ENCODE measurements at regions not wholly inside any gene's neighbourhood (a gene's known extent, or its start where the extent isn't known, plus 50 kb on each side); places are given as distances from the start of the nearest gene placed in this dataset.
"Not testable (repeated sequence)": the region's sequence is repeated elsewhere in the genome, so short reads cannot be mapped to it uniquely, and the experiment has no call there.

DNA sequence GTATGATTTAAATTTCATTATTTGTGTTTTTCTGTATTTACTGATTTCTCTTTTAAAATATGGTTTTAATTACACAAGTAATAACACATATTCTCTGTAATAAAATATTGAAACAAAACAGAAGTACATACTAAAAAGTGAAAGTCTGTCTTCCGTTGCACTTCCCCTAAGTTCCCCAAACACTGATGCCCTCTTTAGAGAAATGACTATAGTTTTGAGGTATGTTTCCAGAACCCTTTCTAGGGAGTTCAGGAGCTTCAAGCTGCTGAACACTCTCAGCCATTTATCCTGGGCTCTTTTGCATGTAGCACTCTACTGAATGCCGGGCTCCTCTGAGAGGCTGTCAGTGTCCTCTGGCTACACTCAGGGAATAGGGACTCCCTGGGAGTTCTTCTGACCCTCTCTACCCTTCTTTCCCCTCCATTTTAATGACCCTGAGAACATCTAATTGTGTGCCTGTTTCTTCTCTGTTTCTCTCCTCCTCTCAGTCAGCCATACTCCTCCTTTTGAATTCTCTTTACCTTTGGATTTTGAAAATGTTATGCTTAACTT, 60.4 kb upstream of the KCNAB1 start:
- Histone ChIP-seq H3K4me1 (ENCODE audit: insufficient read depth) (no peaks in the 10 kb centered on the region), H3K27ac (ENCODE audit: low read depth) (no peak overlapping the region), H3K36me3 (ENCODE audit: insufficient read depth) (no peaks in the 10 kb centered on the region), H4K20me1 (replicated peaks; ENCODE audit: insufficient read depth) (no peaks in the 10 kb centered on the region), H3F3A (replicated peaks; ENCODE audit: low read depth) (no peaks in the 10 kb centered on the region), H3K27me3 (ENCODE audit: insufficient read depth) (no peaks in the 10 kb centered on the region), H3K9me2 (ENCODE audit: insufficient read depth) (no peaks in the 10 kb centered on the region), H2AFZ (no peak overlapping the region), H3K79me2 (replicated peaks; ENCODE audit: insufficient read depth) (no peaks in the 10 kb centered on the region), H3K4me3 (no peak overlapping the region), H3K4me2 (no peak overlapping the region)
- DNase-seq (ENCODE audit: low spot score), result peak; percentile 19
- Mint-ChIP-seq H3K9me3 (no peaks in the 10 kb centered on the region), H3K4me3 (no peak overlapping the region), H3K27ac (no peak overlapping the region), H3K36me3 (ENCODE audit: low read depth) (no peaks in the 10 kb centered on the region), H3K27me3 (ENCODE audit: insufficient read depth, low read depth, poor library complexity) (no peaks in the 10 kb centered on the region), H3K4me1 (peaks cover 8% of the 10 kb centered on the region)
- TF ChIP-seq STAT1 (IDR thresholded peaks at IDR 0.05; ENCODE audit: unreplicated experiment), result no peak
- no peak for TF ChIP-seq POLR2AphosphoS5 (IDR thresholded peaks at IDR 0.05; ENCODE audit: low read depth)
- TF ChIP-seq CREB1 (CRISPR knock-in tag; IDR thresholded peaks at IDR 0.05; ENCODE audit: low read depth), result no peak
- no peak for TF ChIP-seq EZH2phosphoT487 (IDR thresholded peaks at IDR 0.05; ENCODE audit: unreplicated experiment)
- TF ChIP-seq, protein P1, sequence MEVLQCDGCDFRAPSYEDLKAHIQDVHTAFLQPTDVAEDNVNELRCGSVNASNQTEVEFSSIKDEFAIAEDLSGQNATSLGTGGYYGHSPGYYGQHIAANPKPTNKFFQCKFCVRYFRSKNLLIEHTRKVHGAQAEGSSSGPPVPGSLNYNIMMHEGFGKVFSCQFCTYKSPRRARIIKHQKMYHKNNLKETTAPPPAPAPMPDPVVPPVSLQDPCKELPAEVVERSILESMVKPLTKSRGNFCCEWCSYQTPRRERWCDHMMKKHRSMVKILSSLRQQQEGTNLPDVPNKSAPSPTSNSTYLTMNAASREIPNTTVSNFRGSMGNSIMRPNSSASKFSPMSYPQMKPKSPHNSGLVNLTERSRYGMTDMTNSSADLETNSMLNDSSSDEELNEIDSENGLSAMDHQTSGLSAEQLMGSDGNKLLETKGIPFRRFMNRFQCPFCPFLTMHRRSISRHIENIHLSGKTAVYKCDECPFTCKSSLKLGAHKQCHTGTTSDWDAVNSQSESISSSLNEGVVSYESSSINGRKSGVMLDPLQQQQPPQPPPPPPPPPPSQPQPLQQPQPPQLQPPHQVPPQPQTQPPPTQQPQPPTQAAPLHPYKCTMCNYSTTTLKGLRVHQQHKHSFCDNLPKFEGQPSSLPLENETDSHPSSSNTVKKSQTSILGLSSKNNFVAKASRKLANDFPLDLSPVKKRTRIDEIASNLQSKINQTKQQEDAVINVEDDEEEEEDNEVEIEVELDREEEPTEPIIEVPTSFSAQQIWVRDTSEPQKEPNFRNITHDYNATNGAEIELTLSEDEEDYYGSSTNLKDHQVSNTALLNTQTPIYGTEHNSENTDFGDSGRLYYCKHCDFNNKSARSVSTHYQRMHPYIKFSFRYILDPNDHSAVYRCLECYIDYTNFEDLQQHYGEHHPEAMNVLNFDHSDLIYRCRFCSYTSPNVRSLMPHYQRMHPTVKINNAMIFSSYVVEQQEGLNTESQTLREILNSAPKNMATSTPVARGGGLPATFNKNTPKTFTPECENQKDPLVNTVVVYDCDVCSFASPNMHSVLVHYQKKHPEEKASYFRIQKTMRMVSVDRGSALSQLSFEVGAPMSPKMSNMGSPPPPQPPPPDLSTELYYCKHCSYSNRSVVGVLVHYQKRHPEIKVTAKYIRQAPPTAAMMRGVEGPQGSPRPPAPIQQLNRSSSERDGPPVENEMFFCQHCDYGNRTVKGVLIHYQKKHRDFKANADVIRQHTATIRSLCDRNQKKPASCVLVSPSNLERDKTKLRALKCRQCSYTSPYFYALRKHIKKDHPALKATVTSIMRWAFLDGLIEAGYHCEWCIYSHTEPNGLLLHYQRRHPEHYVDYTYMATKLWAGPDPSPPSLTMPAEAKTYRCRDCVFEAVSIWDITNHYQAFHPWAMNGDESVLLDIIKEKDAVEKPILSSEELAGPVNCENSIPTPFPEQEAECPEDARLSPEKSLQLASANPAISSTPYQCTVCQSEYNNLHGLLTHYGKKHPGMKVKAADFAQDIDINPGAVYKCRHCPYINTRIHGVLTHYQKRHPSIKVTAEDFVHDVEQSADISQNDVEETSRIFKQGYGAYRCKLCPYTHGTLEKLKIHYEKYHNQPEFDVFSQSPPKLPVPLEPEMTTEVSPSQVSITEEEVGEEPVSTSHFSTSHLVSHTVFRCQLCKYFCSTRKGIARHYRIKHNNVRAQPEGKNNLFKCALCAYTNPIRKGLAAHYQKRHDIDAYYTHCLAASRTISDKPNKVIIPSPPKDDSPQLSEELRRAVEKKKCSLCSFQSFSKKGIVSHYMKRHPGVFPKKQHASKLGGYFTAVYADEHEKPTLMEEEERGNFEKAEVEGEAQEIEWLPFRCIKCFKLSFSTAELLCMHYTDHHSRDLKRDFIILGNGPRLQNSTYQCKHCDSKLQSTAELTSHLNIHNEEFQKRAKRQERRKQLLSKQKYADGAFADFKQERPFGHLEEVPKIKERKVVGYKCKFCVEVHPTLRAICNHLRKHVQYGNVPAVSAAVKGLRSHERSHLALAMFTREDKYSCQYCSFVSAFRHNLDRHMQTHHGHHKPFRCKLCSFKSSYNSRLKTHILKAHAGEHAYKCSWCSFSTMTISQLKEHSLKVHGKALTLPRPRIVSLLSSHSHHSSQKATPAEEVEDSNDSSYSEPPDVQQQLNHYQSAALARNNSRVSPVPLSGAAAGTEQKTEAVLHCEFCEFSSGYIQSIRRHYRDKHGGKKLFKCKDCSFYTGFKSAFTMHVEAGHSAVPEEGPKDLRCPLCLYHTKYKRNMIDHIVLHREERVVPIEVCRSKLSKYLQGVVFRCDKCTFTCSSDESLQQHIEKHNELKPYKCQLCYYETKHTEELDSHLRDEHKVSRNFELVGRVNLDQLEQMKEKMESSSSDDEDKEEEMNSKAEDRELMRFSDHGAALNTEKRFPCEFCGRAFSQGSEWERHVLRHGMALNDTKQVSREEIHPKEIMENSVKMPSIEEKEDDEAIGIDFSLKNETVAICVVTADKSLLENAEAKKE (CRISPR knock-in tag; IDR thresholded peaks at IDR 0.05), result no peak
- no peak for TF ChIP-seq EZH2 (IDR thresholded peaks at IDR 0.05; ENCODE audit: low read depth, unreplicated experiment)
- no peak for TF ChIP-seq NANOG (IDR thresholded peaks at IDR 0.05; ENCODE audit: borderline replicate concordance)
- TF ChIP-seq ZNF114 (CRISPR knock-in tag; IDR thresholded peaks at IDR 0.05), result no peak
- TF ChIP-seq, protein P2, sequence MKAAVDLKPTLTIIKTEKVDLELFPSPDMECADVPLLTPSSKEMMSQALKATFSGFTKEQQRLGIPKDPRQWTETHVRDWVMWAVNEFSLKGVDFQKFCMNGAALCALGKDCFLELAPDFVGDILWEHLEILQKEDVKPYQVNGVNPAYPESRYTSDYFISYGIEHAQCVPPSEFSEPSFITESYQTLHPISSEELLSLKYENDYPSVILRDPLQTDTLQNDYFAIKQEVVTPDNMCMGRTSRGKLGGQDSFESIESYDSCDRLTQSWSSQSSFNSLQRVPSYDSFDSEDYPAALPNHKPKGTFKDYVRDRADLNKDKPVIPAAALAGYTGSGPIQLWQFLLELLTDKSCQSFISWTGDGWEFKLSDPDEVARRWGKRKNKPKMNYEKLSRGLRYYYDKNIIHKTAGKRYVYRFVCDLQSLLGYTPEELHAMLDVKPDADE (IDR thresholded peaks at IDR 0.05), result no peak
- no peak for TF ChIP-seq JUNB (IDR thresholded peaks at IDR 0.05; ENCODE audit: unreplicated experiment)
- peak; percentile 78 for ATAC-seq

DNA sequence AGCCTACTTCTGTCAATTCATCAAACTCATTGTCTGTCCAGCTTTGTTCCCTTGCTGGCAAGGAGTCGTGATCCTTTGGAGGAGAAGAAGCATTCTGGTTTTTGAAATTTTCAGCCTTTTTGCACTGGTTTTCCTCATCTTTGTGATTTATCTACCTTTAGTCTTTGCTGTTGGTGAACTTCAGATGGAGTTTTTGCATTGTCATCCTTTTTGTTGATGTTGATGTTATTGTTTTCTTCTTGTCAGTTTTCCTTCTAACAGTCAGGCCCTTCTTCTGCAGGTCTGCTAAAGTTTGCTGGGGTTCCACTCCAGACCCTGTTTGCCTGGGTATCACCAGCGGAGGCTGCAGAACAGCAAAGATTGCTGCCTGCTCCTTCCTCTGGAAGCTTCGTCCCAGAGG, 52.2 kb upstream of the KCNAB1 start:
- H3F3A ChIP-seq (replicated peaks; ENCODE audit: low read depth); H3K9me3 Mint-ChIP-seq; H4K20me1 ChIP-seq (replicated peaks; ENCODE audit: insufficient read depth); H3K36me3 Mint-ChIP-seq (ENCODE audit: low read depth); H3K27me3 ChIP-seq (ENCODE audit: insufficient read depth); H3K4me2 ChIP-seq; H3K4me3 Mint-ChIP-seq; H3K27ac Mint-ChIP-seq; H3K9me2 ChIP-seq (ENCODE audit: insufficient read depth); H3K4me1 ChIP-seq (ENCODE audit: insufficient read depth); DNase-seq (ENCODE audit: low spot score); H3K27ac ChIP-seq (ENCODE audit: low read depth); H3K79me2 ChIP-seq (replicated peaks; ENCODE audit: insufficient read depth); H3K4me3 ChIP-seq; H3K4me1 Mint-ChIP-seq; H3K36me3 ChIP-seq (ENCODE audit: insufficient read depth); H3K27me3 Mint-ChIP-seq (ENCODE audit: insufficient read depth, low read depth, poor library complexity); H2AFZ ChIP-seq; ATAC-seq: not testable (repeated sequence)
